ENCODE measurements at regions not wholly inside any gene's neighbourhood (a gene's known extent, or its start where the extent isn't known, plus 50 kb on each side); places are given as distances from the start of the nearest gene placed in this dataset.

GRCh38 chr5:81830596-81830995 lies 79.7 kb upstream of the SSBP2 start:
- intact Hi-C loops (cut with micrococcal nuclease) (no loop called here), dilution Hi-C loops (cut with HindIII; ENCODE audit: low sequenced_read_pairs, unreplicated experiment) (no loop called here), in situ Hi-C loops (cut with MboI; ENCODE audit: low sequenced_read_pairs) (no loop called here)
- no peak overlapping the region for H3K4me2 ChIP-seq (ENCODE audit: low read depth, low read length)
- H2AFZ ChIP-seq (replicated peaks; ENCODE audit: low read length, poor library complexity), result no peak overlapping the region
- no peak overlapping the region for H2BK20ac ChIP-seq (ENCODE audit: low read depth, low read length)
- no peak overlapping the region for H3K14ac ChIP-seq (replicated peaks; ENCODE audit: low read depth, low read length)
- no peak overlapping the region for H3K4ac ChIP-seq (ENCODE audit: low read depth, low read length)
- H4K8ac ChIP-seq (ENCODE audit: low read depth in 2 of 2, low read length in 2 of 2), result no peak overlapping the region
- no peak overlapping the region for H3K56ac ChIP-seq (ENCODE audit: extremely low read depth, insufficient read depth, low read length)
- no peaks in the 10 kb centered on the region for H4K20me1 ChIP-seq (ENCODE audit: insufficient read depth, low read length)
- no peaks in the 10 kb centered on the region; the same call in 1 of the 2 replicates for H3K9me1 ChIP-seq (ENCODE audit: insufficient read depth, low read length)
- H3K9ac ChIP-seq (ENCODE audit: low read depth, low read length), result no peak overlapping the region
- H3K27me3 ChIP-seq (ENCODE audit: control insufficient read depth, insufficient read depth, low read length), result no peaks in the 10 kb centered on the region
- DNase-seq, result no peak
- no peak for ATAC-seq (ENCODE audit: low read depth)
- H2BK120ac ChIP-seq (ENCODE audit: low read depth, low read length), result no peak overlapping the region
- ChIA-PET POLR2A (ENCODE audit: unreplicated experiment) (no interaction called here), CTCF (interaction anchor here (1.0 kb wide), 1 partner anchor 37 kb away, joined by 3 read pairs; no protein-coding TSS in a partner anchor)
- no peak overlapping the region for H3K27ac ChIP-seq (ENCODE audit: insufficient read depth, low read length)
- no TSS peak for BruUV-seq (replicated peaks)
- H3K23ac ChIP-seq (ENCODE audit: low read depth, low read length), result no peak overlapping the region
- H2BK5ac ChIP-seq (ENCODE audit: low read depth, low read length, poor library complexity, severe bottlenecking), result no peak overlapping the region
- no peak overlapping the region for H4K91ac ChIP-seq (ENCODE audit: insufficient read depth, low read depth, low read length)
- no peak overlapping the region for H4K5ac ChIP-seq (ENCODE audit: low read depth, low read length)
- H3K4me3 ChIP-seq (ENCODE audit: insufficient read depth, low read depth, low read length), result no peak overlapping the region
- no CpG with 5 or more reads among the region's 2 CpGs for WGBS, 2 experiments (ENCODE audit: extremely low coverage in 2 of 2, insufficient read length in 1 of 2)
- H3K18ac ChIP-seq (ENCODE audit: low read depth, low read length), result no peak overlapping the region
- no peaks in the 10 kb centered on the region for H3K36me3 ChIP-seq (ENCODE audit: control insufficient read depth, insufficient read depth, low read length)
- no peaks in the 10 kb centered on the region for H3K79me1 ChIP-seq (ENCODE audit: low read depth in 1 of 2, low read length in 2 of 2)
- H2BK15ac ChIP-seq (ENCODE audit: low read depth, low read length), result no peak overlapping the region
- H3K4me1 ChIP-seq (ENCODE audit: control insufficient read depth, insufficient read depth, low read length), result no peaks in the 10 kb centered on the region
- H2AK5ac ChIP-seq (ENCODE audit: low read depth, low read length), result no peak overlapping the region
- H2AK9ac ChIP-seq (replicated peaks; ENCODE audit: low read depth, low read length, poor library complexity), result no peak overlapping the region
- no peaks in the 10 kb centered on the region for H3K9me3 ChIP-seq (ENCODE audit: control insufficient read depth, insufficient read depth, low read length)
- TF ChIP-seq RFX5 (IDR thresholded peaks at IDR 0.05; ENCODE audit: low read depth, low read length), result no peak
- no peak for TF ChIP-seq USF2 (IDR thresholded peaks at IDR 0.05; ENCODE audit: low read depth, low read length)
- TF ChIP-seq FOS (IDR thresholded peaks at IDR 0.05; ENCODE audit: low read depth, low read length), result no peak
- TF ChIP-seq MAZ (IDR thresholded peaks at IDR 0.05; ENCODE audit: borderline replicate concordance, low read depth, low read length), result no peak
- TF ChIP-seq, protein P1, sequence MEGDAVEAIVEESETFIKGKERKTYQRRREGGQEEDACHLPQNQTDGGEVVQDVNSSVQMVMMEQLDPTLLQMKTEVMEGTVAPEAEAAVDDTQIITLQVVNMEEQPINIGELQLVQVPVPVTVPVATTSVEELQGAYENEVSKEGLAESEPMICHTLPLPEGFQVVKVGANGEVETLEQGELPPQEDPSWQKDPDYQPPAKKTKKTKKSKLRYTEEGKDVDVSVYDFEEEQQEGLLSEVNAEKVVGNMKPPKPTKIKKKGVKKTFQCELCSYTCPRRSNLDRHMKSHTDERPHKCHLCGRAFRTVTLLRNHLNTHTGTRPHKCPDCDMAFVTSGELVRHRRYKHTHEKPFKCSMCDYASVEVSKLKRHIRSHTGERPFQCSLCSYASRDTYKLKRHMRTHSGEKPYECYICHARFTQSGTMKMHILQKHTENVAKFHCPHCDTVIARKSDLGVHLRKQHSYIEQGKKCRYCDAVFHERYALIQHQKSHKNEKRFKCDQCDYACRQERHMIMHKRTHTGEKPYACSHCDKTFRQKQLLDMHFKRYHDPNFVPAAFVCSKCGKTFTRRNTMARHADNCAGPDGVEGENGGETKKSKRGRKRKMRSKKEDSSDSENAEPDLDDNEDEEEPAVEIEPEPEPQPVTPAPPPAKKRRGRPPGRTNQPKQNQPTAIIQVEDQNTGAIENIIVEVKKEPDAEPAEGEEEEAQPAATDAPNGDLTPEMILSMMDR (conservative IDR thresholded peaks at IDR 0.05; ENCODE audit: low read depth, low read length), result no peak
- no peak for TF ChIP-seq MXI1 (IDR thresholded peaks at IDR 0.05; ENCODE audit: borderline replicate concordance, low read depth, low read length)
- TF ChIP-seq BHLHE40 (IDR thresholded peaks at IDR 0.05; ENCODE audit: low read depth, low read length), result no peak
- no peak for TF ChIP-seq RCOR1 (IDR thresholded peaks at IDR 0.05; ENCODE audit: insufficient replicate concordance, low read length)
